IPS-15b (cell line): ENCODE measurements at regions not wholly inside any gene's neighbourhood (a gene's known extent, or its start where the extent isn't known, plus 50 kb on each side); places are given as distances from the start of the nearest gene placed in this dataset.

Source experiments
- H3K27me3 ChIP-seq: one replicate; pipeline ENCODE4 v1.6.1; 2013; ENCODE audit warnings: low read length; ENCODE audit not compliant: control insufficient read depth, insufficient read depth
- H3K36me3 ChIP-seq: one replicate; pipeline ENCODE4 v1.6.1; 2013; ENCODE audit warnings: low read length; ENCODE audit not compliant: control insufficient read depth, insufficient read depth
- H3K4me1 ChIP-seq: one replicate; pipeline ENCODE4 v1.6.1; 2013; ENCODE audit warnings: mild to moderate bottlenecking, low read length; ENCODE audit not compliant: control insufficient read depth, insufficient read depth
- H3K4me3 ChIP-seq: one replicate; pipeline ENCODE4 v1.5.1; 2013; ENCODE audit warnings: low read depth, low read length
- H3K9ac ChIP-seq: one replicate; pipeline ENCODE4 v1.6.1; 2013; ENCODE audit warnings: low read depth, mild to moderate bottlenecking, low read length
- H3K9me3 ChIP-seq: one replicate; pipeline ENCODE4 v1.6.1; 2013; ENCODE audit warnings: mild to moderate bottlenecking, low read length; ENCODE audit not compliant: control insufficient read depth, insufficient read depth

GRCh38 chr19:31708520-31708919 lies 359.3 kb upstream of the TSHZ3 start:
- no peak overlapping the region for H3K9ac ChIP-seq
- H3K27me3 ChIP-seq: no peaks in the 10 kb centered on the region
- H3K9me3 ChIP-seq: no peaks in the 10 kb centered on the region
- no peaks in the 10 kb centered on the region for H3K4me1 ChIP-seq
- no peak overlapping the region for H3K4me3 ChIP-seq
- H3K36me3 ChIP-seq: no peaks in the 10 kb centered on the region

GRCh38 chr19:31709476-31709875 lies 360.2 kb upstream of the TSHZ3 start:
- no peaks in the 10 kb centered on the region for H3K36me3 ChIP-seq
- H3K27me3 ChIP-seq: no peaks in the 10 kb centered on the region
- H3K4me1 ChIP-seq: no peaks in the 10 kb centered on the region
- no peak overlapping the region for H3K9ac ChIP-seq
- H3K4me3 ChIP-seq: no peak overlapping the region
- H3K9me3 ChIP-seq: no peaks in the 10 kb centered on the region

GRCh38 chr19:31715249-31715945 lies 366.2 kb upstream of the TSHZ3 start:
- H3K27me3 ChIP-seq: no peaks in the 10 kb centered on the region
- no peaks in the 10 kb centered on the region for H3K9me3 ChIP-seq
- no peaks in the 10 kb centered on the region for H3K36me3 ChIP-seq
- H3K4me3 ChIP-seq: no peak overlapping the region
- H3K9ac ChIP-seq: no peak overlapping the region
- no peaks in the 10 kb centered on the region for H3K4me1 ChIP-seq

GRCh38 chr19:31716826-31717225 lies 367.6 kb upstream of the TSHZ3 start:
- Histone ChIP-seq H3K36me3 (no peaks in the 10 kb centered on the region), H3K9ac (no peak overlapping the region), H3K27me3 (no peaks in the 10 kb centered on the region), H3K4me3 (no peak overlapping the region), H3K9me3 (no peaks in the 10 kb centered on the region), H3K4me1 (no peaks in the 10 kb centered on the region)

GRCh38 chr19:31717269-31717923 lies 368.2 kb upstream of the TSHZ3 start:
- H3K4me3 ChIP-seq: no peak overlapping the region
- H3K9ac ChIP-seq: no peak overlapping the region
- no peaks in the 10 kb centered on the region for H3K27me3 ChIP-seq
- H3K4me1 ChIP-seq: no peaks in the 10 kb centered on the region
- H3K36me3 ChIP-seq: no peaks in the 10 kb centered on the region
- H3K9me3 ChIP-seq: no peaks in the 10 kb centered on the region

- Histone ChIP-seq H3K9me3 (no peaks in the 10 kb centered on the region), H3K4me1 (no peaks in the 10 kb centered on the region), H3K9ac (no peak overlapping the region), H3K4me3 (no peak overlapping the region), H3K27me3 (no peaks in the 10 kb centered on the region), H3K36me3 (no peaks in the 10 kb centered on the region)
Measured at GRCh38 chr19:31718032-31718431, 368.8 kb upstream of the TSHZ3 start.

GRCh38 chr19:31718898-31719297 lies 369.7 kb upstream of the TSHZ3 start:
- H3K27me3 ChIP-seq: no peaks in the 10 kb centered on the region
- H3K9ac ChIP-seq: no peak overlapping the region
- no peaks in the 10 kb centered on the region for H3K36me3 ChIP-seq
- H3K4me1 ChIP-seq: no peaks in the 10 kb centered on the region
- no peaks in the 10 kb centered on the region for H3K9me3 ChIP-seq
- no peak overlapping the region for H3K4me3 ChIP-seq

- H3K9ac ChIP-seq: no peak overlapping the region
- no peaks in the 10 kb centered on the region for H3K4me1 ChIP-seq
- H3K36me3 ChIP-seq: no peaks in the 10 kb centered on the region
- H3K9me3 ChIP-seq: no peaks in the 10 kb centered on the region
- H3K4me3 ChIP-seq: no peak overlapping the region
- no peaks in the 10 kb centered on the region for H3K27me3 ChIP-seq
Measured at GRCh38 chr19:31723101-31723500, 373.9 kb upstream of the TSHZ3 start.

- no peaks in the 10 kb centered on the region for H3K4me1 ChIP-seq
- no peaks in the 10 kb centered on the region for H3K36me3 ChIP-seq
- no peaks in the 10 kb centered on the region for H3K9me3 ChIP-seq
- no peaks in the 10 kb centered on the region for H3K27me3 ChIP-seq
- no peak overlapping the region for H3K9ac ChIP-seq
- H3K4me3 ChIP-seq: no peak overlapping the region
Measured at GRCh38 chr19:31725051-31725450, 375.8 kb upstream of the TSHZ3 start.

- no peaks in the 10 kb centered on the region for H3K27me3 ChIP-seq
- no peaks in the 10 kb centered on the region for H3K9me3 ChIP-seq
- no peaks in the 10 kb centered on the region for H3K4me1 ChIP-seq
- H3K9ac ChIP-seq: no peak overlapping the region
- H3K36me3 ChIP-seq: no peaks in the 10 kb centered on the region
- no peak overlapping the region for H3K4me3 ChIP-seq
Measured at GRCh38 chr19:31727536-31727935, 378.3 kb upstream of the TSHZ3 start.

GRCh38 chr19:31730270-31730669 lies 381.0 kb upstream of the TSHZ3 start:
- no peaks in the 10 kb centered on the region for H3K36me3 ChIP-seq
- no peaks in the 10 kb centered on the region for H3K4me1 ChIP-seq
- no peaks in the 10 kb centered on the region for H3K9me3 ChIP-seq
- no peak overlapping the region for H3K4me3 ChIP-seq
- H3K27me3 ChIP-seq: no peaks in the 10 kb centered on the region
- H3K9ac ChIP-seq: no peak overlapping the region

- no peaks in the 10 kb centered on the region for H3K4me1 ChIP-seq
Measured at GRCh38 chr19:31733591-31733990, 384.4 kb upstream of the TSHZ3 start.

More at GRCh38 chr19:31733591-31733990, 384.4 kb upstream of the TSHZ3 start:
- H3K27me3 ChIP-seq: no peaks in the 10 kb centered on the region
- no peaks in the 10 kb centered on the region for H3K9me3 ChIP-seq
- H3K9ac ChIP-seq: no peak overlapping the region
- no peaks in the 10 kb centered on the region for H3K36me3 ChIP-seq
- H3K4me3 ChIP-seq: no peak overlapping the region
